Stimulated activated effector memory CD8-positive, alpha-beta T cell treated with anti-CD3 and anti-CD28 coated beads, Interleukin-12 subunit alpha, Interleukin-12 subunit beta, amount 100 ng/mL, for 72 hours (primary cell): ENCODE measurements at regions not wholly inside any gene's neighbourhood (a gene's known extent, or its start where the extent isn't known, plus 50 kb on each side); places are given as distances from the start of the nearest gene placed in this dataset.

Experiments
- ATAC-seq: fragments of 150-1000 bp; cut with Tn5 transposase; 2 replicates; pipeline ENCODE4 v1.10.0; 2021
- DNase-seq, 2 donors: peaks; one replicate each; pipeline ENCODE4 v3.0.0; 2021 to 2022; ENCODE audit warnings: low spot score in 2 of 2
- H3K27ac Mint-ChIP-seq: one replicate; pipeline ENCODE4 v1.8.0; 2022; ENCODE audit warnings: mild to moderate bottlenecking, mixed read lengths
- H3K36me3 Mint-ChIP-seq: one replicate; pipeline ENCODE4 v1.8.0; 2022; ENCODE audit warnings: mild to moderate bottlenecking, mixed read lengths
- H3K4me1 Mint-ChIP-seq: one replicate; pipeline ENCODE4 v1.8.0; 2022; ENCODE audit warnings: mixed read lengths
- H3K4me3 Mint-ChIP-seq: one replicate; pipeline ENCODE4 v1.8.0; 2022; ENCODE audit warnings: mild to moderate bottlenecking, mixed read lengths
- H3K9me3 Mint-ChIP-seq: one replicate; pipeline ENCODE4 v1.8.0; 2022; ENCODE audit warnings: mixed read lengths

DNA sequence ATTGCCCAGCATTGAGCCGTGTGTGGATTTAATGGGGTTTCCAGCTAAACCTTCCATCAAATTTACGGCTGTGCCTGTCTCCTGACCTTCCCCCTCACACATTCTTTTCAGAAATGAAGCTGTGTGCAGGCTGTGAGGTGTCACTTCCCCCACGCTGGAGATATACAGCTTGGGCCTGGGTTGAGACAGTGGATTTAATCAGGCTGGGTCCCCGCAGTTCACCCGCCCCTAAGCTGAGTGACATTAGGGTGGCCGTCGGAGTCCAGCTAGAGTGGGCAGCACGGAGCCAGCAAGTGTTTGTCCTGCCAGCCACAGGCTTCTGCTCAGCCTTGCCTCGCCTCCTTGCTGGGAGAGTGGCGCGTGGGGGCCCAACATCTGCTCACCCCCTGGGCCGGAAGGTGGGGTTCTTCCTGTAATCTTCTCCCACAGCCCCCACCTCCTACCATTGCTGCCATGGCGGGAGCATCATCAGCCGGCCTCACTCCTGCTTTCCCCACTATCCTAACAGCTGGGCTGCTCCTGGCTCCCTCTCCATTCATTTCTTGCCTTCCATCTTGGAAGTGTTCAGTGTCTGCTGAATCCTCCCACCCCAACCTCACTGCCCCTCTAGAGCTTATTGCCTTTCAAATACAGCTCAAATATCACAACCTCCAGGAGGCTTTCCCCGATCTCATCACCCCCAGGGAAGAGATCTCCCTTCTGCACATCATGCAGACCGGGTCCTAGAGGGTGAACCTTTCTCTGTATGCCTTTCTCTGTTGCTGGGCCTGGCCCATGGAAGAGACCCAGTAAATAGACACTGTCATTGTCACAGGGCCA lies 149.0 kb downstream of the GLI2 start:
- Mint-ChIP-seq H3K9me3 (no peaks in the 10 kb centered on the region), H3K27ac (no peak overlapping the region), H3K4me3 (no peak overlapping the region), H3K36me3 (no peaks in the 10 kb centered on the region), H3K4me1 (no peaks in the 10 kb centered on the region)
- no peak for ATAC-seq
- DNase-seq, result no peak

DNA sequence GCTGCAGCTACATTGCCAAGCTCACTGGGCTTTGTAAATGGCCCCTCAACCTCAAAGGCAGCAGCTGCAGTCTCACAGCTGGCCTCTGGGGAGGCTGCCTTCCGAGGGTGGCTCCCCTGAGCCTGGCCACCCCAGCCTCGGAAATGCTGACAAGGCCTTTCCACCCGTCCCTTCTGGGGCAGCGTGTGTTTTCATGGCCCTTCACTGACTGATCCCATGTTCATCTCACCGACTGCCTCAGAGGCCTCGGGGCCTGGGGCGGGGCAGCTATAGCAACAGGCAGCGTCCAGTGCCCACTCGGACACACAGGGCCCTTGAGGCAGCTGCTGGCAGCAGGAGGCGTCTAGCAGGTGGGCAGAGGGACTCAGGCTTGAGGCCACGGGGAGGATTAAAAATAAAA lies 149.7 kb downstream of the GLI2 start:
- Mint-ChIP-seq H3K36me3 (no peaks in the 10 kb centered on the region), H3K27ac (no peak overlapping the region), H3K9me3 (no peaks in the 10 kb centered on the region), H3K4me3 (no peak overlapping the region), H3K4me1 (no peaks in the 10 kb centered on the region)
- DNase-seq (no peak), ATAC-seq (no peak)

DNA sequence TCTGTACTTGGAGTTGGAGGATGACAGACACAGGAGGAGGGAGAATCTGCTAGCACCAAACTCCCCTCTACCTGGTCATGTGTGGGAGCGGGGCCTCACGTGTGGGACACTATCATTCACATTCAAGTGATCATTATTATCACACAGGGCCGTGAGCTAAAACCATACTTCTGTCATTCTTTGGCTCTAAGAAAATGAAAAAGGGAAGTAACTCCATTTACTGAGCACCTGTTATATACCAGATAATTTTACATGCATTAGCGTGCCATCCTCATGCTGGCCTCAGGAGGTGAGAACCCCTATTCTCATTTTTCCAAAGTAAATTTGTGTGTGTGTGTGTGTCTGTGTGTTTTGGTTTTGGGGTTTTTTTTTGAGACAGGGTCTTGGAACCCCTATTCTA lies 150.1 kb downstream of the GLI2 start:
- DNase-seq, result no peak
- Mint-ChIP-seq H3K4me1 (no peaks in the 10 kb centered on the region), H3K36me3 (no peaks in the 10 kb centered on the region), H3K27ac (no peak overlapping the region), H3K4me3 (no peak overlapping the region), H3K9me3 (no peaks in the 10 kb centered on the region)
- no peak for ATAC-seq

DNA sequence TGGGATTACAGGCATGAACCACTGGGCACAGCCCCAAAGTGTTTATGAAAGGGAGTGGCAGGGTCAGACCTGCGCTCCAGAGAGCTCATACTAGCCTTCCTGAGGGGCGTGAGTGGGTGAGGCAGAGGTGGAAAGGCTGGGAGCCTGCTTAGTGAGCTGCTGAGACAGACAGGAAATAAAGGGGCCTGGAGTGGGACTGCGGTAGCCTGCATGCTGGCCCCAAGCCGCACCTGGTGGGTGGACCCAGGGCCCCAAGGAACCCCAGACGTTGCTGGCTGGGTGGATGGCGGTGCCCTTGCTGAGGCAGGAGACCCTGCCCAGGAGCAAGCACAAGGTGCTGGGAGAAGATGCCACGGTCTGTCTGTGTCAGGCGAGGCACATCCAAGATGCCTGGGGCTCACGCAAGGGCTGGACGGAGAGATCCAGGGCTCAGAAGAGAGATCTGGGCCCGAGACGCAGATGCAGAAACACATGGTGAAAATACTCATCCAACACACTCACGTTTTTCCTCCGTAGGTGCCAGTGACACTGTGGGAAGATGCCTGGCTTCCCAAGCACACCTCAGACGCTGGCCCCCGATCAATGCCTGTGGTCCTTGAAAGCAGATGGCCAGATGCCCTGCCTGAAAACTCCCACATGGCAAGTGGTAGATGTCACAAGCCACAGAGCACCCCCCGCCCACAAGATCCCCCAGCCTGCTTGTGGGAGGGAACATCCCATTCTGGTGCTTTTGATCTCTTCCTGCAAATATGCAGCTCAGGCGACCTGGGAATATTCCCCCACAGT lies 151.1 kb downstream of the GLI2 start:
- no peaks in the 10 kb centered on the region for H3K9me3 Mint-ChIP-seq
- no peak overlapping the region for H3K27ac Mint-ChIP-seq
- H3K4me1 Mint-ChIP-seq, result no peaks in the 10 kb centered on the region
- no peak overlapping the region for H3K4me3 Mint-ChIP-seq
- ATAC-seq (no peak), DNase-seq (no peak)
- no peaks in the 10 kb centered on the region for H3K36me3 Mint-ChIP-seq

DNA sequence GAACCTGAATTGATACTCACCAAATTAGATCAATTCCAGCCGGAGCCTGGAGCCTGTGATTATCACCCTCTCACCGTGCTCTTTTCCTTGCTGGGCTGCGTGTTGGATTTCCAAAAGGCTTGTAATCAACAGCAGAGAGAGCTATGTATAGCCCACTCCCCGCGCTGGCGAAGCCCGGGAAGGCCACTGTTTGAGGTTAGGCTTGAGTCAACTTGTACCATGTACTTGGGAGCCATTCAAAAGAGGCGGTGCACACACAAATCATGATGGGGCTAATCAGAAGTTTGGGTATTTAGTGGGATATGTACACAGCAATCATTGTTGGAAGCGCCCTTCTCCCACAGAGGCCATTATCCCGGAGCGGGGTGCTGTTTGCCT lies 151.6 kb downstream of the GLI2 start:
- no peak for ATAC-seq

DNA sequence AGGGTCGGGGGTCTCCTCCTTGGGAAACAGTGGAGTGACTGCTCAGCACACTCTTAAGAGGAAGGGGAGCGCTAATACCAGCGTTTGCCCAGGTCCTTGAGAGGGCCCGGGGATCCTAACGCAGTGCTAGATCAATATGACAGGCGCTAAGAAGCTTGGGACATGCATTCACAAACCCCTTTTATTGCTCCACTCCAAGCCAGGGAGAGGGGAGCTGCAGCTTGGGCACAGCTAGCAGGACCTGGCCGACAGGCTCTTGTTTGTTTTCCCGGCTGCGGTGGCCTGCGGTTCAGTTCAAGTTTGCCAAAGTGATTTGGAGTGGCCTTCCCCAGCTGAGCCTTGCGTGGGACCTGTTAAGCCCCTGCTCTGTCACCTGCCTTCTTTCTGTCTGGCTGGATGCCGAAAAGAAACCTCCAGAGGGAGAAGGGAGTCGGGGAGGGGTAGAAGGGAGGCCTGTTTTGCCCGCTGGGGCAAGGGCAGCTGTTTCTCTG lies 152.1 kb downstream of the GLI2 start:
- Mint-ChIP-seq H3K4me1 (no peaks in the 10 kb centered on the region), H3K36me3 (no peaks in the 10 kb centered on the region), H3K27ac (no peak overlapping the region), H3K9me3 (no peaks in the 10 kb centered on the region), H3K4me3 (no peak overlapping the region)
- DNase-seq (no peak), ATAC-seq (no peak)

More for the DNA sequence above, 151.6 kb downstream of the GLI2 start:
- no peak for DNase-seq
- no peaks in the 10 kb centered on the region for H3K9me3 Mint-ChIP-seq
- H3K4me3 Mint-ChIP-seq, result no peak overlapping the region
- no peak overlapping the region for H3K27ac Mint-ChIP-seq
- no peaks in the 10 kb centered on the region for H3K4me1 Mint-ChIP-seq
- no peaks in the 10 kb centered on the region for H3K36me3 Mint-ChIP-seq

DNA sequence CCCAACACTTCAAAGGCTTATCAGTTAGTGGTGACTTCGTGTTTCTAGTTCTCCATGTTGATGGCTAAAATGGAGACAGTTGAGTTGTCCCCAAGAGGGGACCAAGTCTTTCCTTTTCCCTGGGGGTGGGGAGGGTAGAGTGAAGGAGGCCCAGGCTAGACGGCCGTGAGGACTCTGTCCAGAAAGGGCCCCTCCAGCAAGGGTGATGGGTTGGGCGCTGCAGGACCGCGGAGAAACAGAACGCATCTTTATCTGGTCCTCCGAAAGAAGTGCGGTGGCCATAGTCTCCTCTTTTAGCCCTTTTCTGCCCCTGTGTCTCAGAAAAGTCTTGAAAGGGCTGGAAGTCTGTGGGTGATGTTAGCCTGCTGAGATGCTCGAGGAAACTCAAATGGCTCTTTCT lies 153.2 kb downstream of the GLI2 start:
- no peak overlapping the region for H3K27ac Mint-ChIP-seq
- H3K36me3 Mint-ChIP-seq, result peaks cover 6% of the 10 kb centered on the region
- no peak for DNase-seq
- H3K4me3 Mint-ChIP-seq, result no peak overlapping the region
- H3K4me1 Mint-ChIP-seq, result no peaks in the 10 kb centered on the region
- ATAC-seq, result no peak
- H3K9me3 Mint-ChIP-seq, result no peaks in the 10 kb centered on the region

DNA sequence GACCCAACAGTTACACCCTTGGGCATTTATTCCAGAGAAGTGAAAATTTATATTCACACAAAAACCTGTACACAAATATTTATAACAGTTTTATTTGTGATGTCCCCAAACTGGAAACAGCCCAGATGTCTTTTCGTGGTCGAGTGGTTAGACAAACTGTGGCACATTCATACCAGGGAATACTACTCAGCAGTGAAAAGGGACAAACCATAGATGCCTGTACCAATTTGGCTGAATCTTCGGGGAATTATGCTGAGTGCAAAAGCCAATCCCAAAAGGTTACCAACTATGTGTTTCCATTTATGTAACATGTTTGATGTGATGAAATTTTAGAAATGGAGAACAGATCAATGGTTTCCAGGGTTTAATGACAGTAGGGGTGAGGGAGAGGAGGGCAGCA lies 154.3 kb downstream of the GLI2 start:
- no peak overlapping the region for H3K27ac Mint-ChIP-seq
- no peaks in the 10 kb centered on the region for H3K9me3 Mint-ChIP-seq

DNA sequence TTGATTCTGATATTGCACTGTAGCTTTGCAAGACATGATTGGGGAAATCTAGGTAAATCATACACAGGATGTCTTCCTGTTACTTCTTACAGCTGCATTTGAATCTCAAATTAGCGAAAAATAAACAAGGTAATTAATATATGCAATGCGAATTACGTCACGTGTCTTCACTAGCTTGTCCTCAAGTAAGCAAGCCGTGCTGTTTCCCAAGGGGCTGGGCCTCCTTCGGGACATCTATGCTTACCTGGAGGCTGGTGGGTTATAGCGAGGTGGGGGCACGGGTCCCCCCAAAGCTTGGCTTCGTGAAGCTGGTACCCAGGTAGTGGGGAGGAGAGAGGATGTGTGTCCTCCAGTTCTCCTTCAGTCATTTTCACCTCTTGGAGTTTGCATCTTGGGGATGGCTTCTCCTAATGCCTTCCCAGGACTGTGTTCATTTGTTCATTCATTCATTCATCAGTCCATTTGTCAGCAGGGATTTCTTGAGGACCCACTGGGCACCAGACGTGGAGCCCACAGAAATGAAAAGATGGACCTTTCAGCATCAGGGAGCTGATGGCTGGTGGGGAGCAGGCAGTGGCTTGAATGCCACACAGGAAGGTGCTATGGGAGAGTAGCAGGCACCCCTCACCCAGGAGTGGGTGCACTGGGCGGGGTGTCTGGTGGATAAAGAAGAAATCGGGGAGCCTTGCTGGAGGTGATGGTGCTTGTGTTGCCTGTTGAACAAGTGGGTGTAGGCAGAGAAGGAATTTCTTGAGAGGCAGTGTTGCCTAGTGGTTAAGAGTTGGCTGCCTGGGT lies 155.1 kb downstream of the GLI2 start:
- no peak for DNase-seq
- ATAC-seq, result no peak
- Mint-ChIP-seq H3K9me3 (no peaks in the 10 kb centered on the region), H3K4me1 (no peaks in the 10 kb centered on the region), H3K4me3 (no peak overlapping the region), H3K27ac (no peak overlapping the region), H3K36me3 (peaks cover 6% of the 10 kb centered on the region)

More for the DNA sequence above, 154.3 kb downstream of the GLI2 start:
- Mint-ChIP-seq H3K4me3 (no peak overlapping the region), H3K36me3 (peaks cover 6% of the 10 kb centered on the region), H3K4me1 (no peaks in the 10 kb centered on the region)
- no peak for ATAC-seq
- no peak for DNase-seq

DNA sequence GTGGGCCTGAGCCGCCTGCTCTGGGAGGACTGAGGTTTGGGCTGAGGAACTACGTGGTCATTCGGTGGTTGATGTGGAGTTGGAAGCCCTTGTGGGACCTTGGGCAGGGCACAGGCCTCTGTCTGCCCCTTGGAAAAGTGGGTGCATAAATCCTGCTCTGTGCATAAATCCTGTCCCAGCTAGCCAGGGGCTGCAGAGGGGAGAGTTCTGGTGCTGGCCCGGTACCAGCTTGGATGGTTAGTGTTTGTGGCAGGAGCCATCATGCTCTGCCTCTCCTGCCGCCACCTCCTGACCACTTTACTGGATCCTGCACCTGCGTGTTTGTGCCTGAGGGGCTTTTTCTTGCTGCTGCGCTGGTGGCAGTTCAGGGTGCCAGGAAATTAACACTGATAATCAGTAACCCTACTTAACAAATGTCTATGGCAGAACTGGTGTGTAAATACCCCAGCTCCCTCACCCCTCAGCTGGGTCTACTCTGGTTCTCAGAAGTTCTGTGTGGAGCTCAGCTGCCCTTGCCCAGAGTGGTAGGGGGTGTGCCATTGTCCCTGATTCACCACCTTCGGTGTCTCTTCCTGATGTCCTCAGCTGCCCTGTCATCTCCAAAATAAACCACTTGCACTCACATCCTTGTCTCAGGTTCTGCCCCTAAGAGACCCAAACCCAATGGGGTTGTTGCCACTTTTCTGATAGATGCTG lies 156.8 kb downstream of the GLI2 start:
- DNase-seq (no peak), ATAC-seq (no peak)
- Mint-ChIP-seq H3K4me3 (no peak overlapping the region), H3K9me3 (no peaks in the 10 kb centered on the region), H3K4me1 (no peaks in the 10 kb centered on the region), H3K36me3 (peaks cover 6% of the 10 kb centered on the region), H3K27ac (no peak overlapping the region)

DNA sequence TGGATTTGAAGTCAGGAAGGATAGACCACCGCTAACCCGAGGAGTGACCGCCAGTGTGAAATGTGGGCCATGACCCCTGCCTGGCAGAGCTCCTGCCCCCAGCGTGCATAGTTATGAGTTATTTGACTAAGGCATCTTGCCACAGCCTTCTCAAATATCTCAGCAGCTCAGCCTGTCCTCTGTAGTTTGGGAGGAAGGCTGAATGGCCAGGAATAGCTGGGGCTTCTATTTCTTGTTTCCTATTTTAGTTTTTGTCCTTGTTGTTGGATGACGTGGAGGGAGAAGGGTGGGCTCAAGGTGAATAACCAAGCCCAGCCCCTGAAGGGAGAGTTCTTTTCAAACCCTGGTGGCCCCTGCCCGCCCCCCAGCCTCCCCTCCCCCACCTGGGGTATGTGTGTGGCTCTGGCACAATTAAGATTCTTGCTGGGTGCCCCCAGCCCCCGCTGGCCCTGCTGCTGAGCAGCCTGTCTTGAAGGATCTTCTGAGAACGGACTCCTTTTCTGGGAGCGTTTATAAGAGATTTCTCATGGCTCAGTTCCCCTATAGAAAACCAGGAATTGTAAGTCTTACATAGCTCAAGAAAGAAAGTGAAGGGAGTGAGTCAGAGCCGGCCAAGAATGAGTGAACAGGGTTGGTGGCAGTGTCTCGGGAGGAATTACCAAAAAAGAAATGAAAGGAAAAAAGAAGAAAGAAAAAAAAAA lies 157.4 kb downstream of the GLI2 start:
- DNase-seq (no peak), ATAC-seq (no peak)
- H3K27ac Mint-ChIP-seq, result no peak overlapping the region
- H3K4me3 Mint-ChIP-seq, result no peak overlapping the region
- H3K4me1 Mint-ChIP-seq, result no peaks in the 10 kb centered on the region
- H3K9me3 Mint-ChIP-seq, result no peaks in the 10 kb centered on the region
- H3K36me3 Mint-ChIP-seq, result peaks cover 6% of the 10 kb centered on the region

DNA sequence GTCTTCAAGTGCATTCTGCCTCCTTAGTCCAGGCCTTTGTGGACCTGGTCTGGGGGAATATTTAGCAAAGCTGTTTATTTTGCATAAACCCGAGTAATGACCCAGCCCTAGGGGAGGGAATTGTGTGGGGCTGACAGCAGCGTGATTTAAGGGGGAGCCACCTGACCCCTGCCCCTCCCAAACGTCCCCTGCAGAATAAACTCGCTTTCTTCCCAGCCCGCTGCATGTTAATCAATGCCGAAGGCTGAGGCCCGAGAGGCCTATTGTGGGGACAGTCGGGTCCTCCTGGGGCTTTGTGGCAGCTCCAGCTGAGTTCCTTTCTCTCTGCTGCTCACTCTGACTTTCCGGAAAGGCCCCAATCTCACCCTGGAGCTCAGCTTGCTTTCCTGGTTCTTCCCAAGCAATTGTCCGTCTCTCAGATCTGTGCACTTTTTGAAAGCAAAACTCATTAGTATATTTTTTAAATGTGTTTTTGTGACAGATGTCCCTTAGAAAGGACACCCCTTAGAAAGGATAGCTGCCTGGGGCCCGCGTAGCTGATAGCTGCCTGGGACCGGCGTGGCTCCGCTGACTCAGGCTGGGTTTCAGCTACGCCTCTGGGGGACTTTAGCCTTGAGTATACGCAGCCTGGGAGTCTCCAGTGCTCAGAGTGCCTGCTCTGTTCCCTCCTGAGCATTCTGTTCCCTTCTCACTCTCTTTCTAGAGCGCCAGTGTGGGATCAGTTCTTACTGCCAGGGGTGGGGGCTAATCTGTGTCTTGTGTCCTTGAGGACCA lies 158.3 kb downstream of the GLI2 start:
- no peak overlapping the region for H3K4me3 Mint-ChIP-seq
- H3K36me3 Mint-ChIP-seq, result peaks cover 6% of the 10 kb centered on the region
- ATAC-seq (no peak), DNase-seq (no peak)
- H3K27ac Mint-ChIP-seq, result no peak overlapping the region
- H3K4me1 Mint-ChIP-seq, result no peaks in the 10 kb centered on the region
- H3K9me3 Mint-ChIP-seq, result no peaks in the 10 kb centered on the region

DNA sequence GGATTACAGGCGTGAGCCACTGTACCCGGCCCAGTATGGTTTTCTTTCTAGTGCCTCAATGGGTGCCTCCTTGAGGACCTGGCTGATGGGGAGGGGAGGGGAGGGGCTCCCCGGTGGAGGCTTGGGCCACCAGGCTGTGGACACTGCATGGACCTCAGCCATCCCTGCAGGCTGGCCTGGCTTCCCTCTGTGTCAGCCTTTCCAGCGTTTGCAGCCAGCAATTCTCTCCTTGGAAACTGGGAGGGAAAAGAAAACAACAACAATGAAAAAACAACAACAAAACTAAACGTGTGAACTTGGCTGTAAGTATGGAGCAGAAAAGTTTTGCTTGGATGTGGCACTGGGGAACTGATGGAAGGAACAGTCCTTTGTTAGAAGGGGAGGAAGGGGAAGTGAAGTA lies 159.3 kb downstream of the GLI2 start:
- Mint-ChIP-seq H3K36me3 (peaks cover 6% of the 10 kb centered on the region), H3K9me3 (no peaks in the 10 kb centered on the region), H3K4me1 (no peaks in the 10 kb centered on the region), H3K4me3 (no peak overlapping the region), H3K27ac (no peak overlapping the region)
- DNase-seq (no peak), ATAC-seq (no peak)

DNA sequence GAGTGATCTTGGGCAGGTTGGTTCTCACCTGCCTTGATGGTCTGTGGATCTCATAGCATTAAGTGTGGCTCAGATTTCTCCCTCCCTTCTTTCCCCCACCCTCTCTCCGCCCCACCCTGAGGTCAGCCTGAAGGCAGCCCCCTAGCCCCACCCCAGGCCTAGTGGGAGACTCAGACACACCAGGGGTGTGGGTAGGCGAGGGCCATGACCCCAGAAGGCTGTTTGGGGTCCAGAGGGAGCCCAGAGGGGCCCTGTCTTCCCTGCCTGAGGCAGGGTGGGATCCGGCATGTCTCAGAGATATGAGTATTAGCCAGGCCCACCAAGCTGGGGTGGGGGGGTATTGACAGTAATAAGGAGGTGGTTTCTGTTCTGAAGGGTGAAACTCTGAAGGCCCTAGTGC lies 160.5 kb downstream of the GLI2 start:
- ATAC-seq, result no peak
- no peak for DNase-seq
- Mint-ChIP-seq H3K27ac (no peak overlapping the region), H3K4me3 (no peak overlapping the region), H3K36me3 (peaks cover 6% of the 10 kb centered on the region), H3K9me3 (no peaks in the 10 kb centered on the region), H3K4me1 (no peaks in the 10 kb centered on the region)
